ENCODE measurements at regions not wholly inside any gene's neighbourhood (a gene's known extent, or its start where the extent isn't known, plus 50 kb on each side); places are given as distances from the start of the nearest gene placed in this dataset.

GRCh38 chr3:194080436-194080835 is 55.5 kb upstream of the HES1 start:
- Histone ChIP-seq H3K9me3 (replicated peaks in 1 of 11) (no peaks in the 10 kb centered on the region), H3K27me3 (peaks cover 0 to 10% (median 0%) of the 10 kb centered on the region in 11 experiments; a peak in 1 of 22 replicates), H3K4me3 (no peak overlapping the region), H3K36me3 (no peaks in the 10 kb centered on the region), H3K4me2 (no peak overlapping the region), H3K4me1 (peaks cover 24 to 33% (median 27%) of the 10 kb centered on the region in 10 experiments), H4K20me1 (no peaks in the 10 kb centered on the region), H3K27ac (no peak overlapping the region), H3K9ac (no peak overlapping the region)
- no peak for TF ChIP-seq Cebpa-rat (IDR thresholded peaks at IDR 0.05)

GRCh38 chr3:194080913-194081800 is 54.8 kb upstream of the HES1 start:
- Histone ChIP-seq H3K27me3 (peaks cover 0 to 10% (median 0%) of the 10 kb centered on the region in 11 experiments; a peak in 1 of 22 replicates), H3K36me3 (no peaks in the 10 kb centered on the region), H3K9me3 (replicated peaks in 1 of 11) (no peaks in the 10 kb centered on the region), H3K4me3 (no peak overlapping the region), H3K9ac (no peak overlapping the region), H3K27ac (no peak overlapping the region), H3K4me2 (no peak overlapping the region), H4K20me1 (no peaks in the 10 kb centered on the region), H3K4me1 (peaks cover 24 to 35% (median 27%) of the 10 kb centered on the region in 10 experiments)
- TF ChIP-seq Cebpa-rat (IDR thresholded peaks at IDR 0.05) = no peak

- Histone ChIP-seq H3K4me3 (no peak overlapping the region), H3K27me3 (peaks cover 0 to 10% (median 0%) of the 10 kb centered on the region in 11 experiments; a peak in 1 of 22 replicates), H3K36me3 (no peaks in the 10 kb centered on the region), H3K4me1 (peaks cover 24 to 41% (median 29%) of the 10 kb centered on the region in 10 experiments), H3K9ac (no peak overlapping the region), H3K9me3 (replicated peaks in 1 of 11) (no peaks in the 10 kb centered on the region), H4K20me1 (no peaks in the 10 kb centered on the region), H3K27ac (no peak overlapping the region), H3K4me2 (peak overlapping the region in 5 of 11 experiments; percentile 3 to 87 (median 60); a peak in 2 of 22 replicates)
- TF ChIP-seq Cebpa-rat (IDR thresholded peaks at IDR 0.05) = no peak
Observed at GRCh38 chr3:194081826-194082225, 54.1 kb upstream of the HES1 start.

DNA sequence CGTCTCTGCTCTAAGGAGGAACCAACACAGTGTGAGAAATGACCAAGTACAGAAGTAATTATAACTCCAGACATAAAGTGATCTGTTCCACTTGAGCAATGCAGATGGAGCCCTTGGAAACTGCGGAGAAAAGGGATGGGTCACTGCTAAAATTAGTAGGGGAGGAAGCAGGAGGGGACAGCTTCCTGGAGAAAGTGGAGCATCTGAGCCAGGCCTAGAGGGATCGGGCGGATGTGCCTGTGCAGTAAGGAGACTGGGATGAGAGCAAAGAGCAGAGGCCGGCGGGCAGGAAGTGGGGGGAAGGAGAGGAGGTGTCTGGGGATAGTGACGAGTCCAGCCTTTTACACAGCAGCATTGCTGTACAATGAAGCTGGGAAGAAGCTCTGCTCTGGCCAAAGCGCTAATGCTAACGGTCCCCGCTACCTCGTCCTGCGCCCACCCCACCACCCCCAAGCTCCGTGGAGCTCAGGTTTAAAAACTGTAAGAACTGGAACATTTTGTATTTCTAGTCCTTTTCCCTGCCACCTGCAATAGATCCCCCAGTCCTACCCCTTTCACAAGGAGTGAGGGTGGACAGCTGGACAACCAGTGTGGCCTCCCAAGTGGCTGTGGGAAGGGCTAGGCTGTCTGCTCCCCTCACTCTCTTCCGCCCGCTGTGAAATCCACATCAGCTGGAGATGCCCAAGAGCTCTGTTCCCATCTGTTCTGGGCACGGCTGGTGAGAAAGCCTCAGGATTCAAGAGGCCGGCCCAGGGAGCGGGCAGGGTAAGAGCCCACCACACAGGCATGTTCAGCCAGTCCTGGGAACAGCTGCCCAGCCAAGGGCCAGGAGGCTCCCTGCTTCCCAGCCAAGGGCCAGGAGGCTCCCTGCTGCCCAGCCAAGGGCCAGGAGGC is 53.0 kb upstream of the HES1 start:
- H3K4me1 ChIP-seq = peaks cover 24 to 53% (median 33%) of the 10 kb centered on the region in 10 experiments
- peaks cover 0 to 10% (median 0%) of the 10 kb centered on the region in 11 experiments; a peak in 1 of 22 replicates for H3K27me3 ChIP-seq
- H3K4me2 ChIP-seq = peak overlapping the region; percentile 59 to 87 (median 76)
- peak overlapping the region in 8 of 11 experiments; percentile 5 to 61 (median 32); a peak in 12 of 22 replicates for H3K27ac ChIP-seq
- TF ChIP-seq Cebpa-rat (IDR thresholded peaks at IDR 0.05) = no peak
- peak overlapping the region in 3 of 11 experiments; percentile 10 to 51 (median 13); a peak in 4 of 22 replicates for H3K9ac ChIP-seq
- H3K4me3 ChIP-seq = 0 out of 20 replicates have a peak overlapping the region, but pooled peaks of 1 of the 10 experiments have one; percentile 20
- H4K20me1 ChIP-seq = no peaks in the 10 kb centered on the region
- H3K36me3 ChIP-seq = no peaks in the 10 kb centered on the region
- no peaks in the 10 kb centered on the region for H3K9me3 ChIP-seq (replicated peaks in 1 of 11)

- Histone ChIP-seq H3K27me3 (peaks cover 0 to 10% (median 0%) of the 10 kb centered on the region in 11 experiments; a peak in 1 of 22 replicates), H4K20me1 (no peaks in the 10 kb centered on the region), H3K9ac (peak overlapping the region in 1 of 11 experiments; percentile 51; a peak in 4 of 22 replicates), H3K36me3 (no peaks in the 10 kb centered on the region), H3K4me1 (peaks cover 24 to 61% (median 40%) of the 10 kb centered on the region in 10 experiments), H3K4me3 (no peak overlapping the region), H3K4me2 (peak overlapping the region; percentile 59 to 87 (median 76)), H3K27ac (peak overlapping the region in 8 of 11 experiments; percentile 5 to 61 (median 32); a peak in 11 of 22 replicates), H3K9me3 (replicated peaks in 1 of 11) (no peaks in the 10 kb centered on the region)
- peak in 1 of 11 experiments; percentile 30; a peak in 1 of 22 replicates for TF ChIP-seq Cebpa-rat (IDR thresholded peaks at IDR 0.05)
Observed at GRCh38 chr3:194083637-194084224, 52.2 kb upstream of the HES1 start.

DNA sequence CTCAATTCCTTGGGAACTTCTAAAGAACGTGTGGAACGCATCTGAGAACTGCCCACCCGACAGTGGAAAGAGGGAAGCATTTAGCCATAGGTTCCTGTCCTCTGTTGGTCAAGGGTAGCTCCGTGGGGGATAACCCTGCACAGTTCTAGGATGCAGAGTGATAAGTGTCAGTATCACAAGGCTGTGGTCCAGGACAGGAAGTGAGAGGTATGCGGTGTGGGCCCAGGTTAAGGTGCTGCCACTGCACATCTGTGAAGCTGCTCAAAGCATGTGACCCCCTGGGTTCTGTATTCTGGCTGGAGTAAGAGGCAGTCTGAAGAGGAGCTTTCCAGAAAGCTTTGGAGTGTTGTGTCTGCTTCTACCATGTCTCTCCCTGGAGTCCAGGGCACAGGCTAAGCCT is 51.7 kb upstream of the HES1 start:
- Histone ChIP-seq H3K36me3 (no peaks in the 10 kb centered on the region), H3K9me3 (replicated peaks in 1 of 11) (no peaks in the 10 kb centered on the region), H3K27me3 (peaks cover 0 to 10% (median 0%) of the 10 kb centered on the region in 11 experiments; a peak in 1 of 22 replicates), H3K4me2 (peak overlapping the region; percentile 59 to 87 (median 76)), H4K20me1 (no peaks in the 10 kb centered on the region), H3K4me1 (peaks cover 29 to 66% (median 46%) of the 10 kb centered on the region in 10 experiments), H3K27ac (peak overlapping the region in 1 of 11 experiments; percentile 52; a peak in 1 of 22 replicates), H3K4me3 (no peak overlapping the region), H3K9ac (no peak overlapping the region)
- TF ChIP-seq Cebpa-rat (IDR thresholded peaks at IDR 0.05) = no peak

Data from BLaER1 treated with 17β-estradiol and CSF1 and Interleukin-3, amounts not matched to agents 10 nM and 100 nM (cell line).